GM23248 (cell line): ENCODE measurements at regions not wholly inside any gene's neighbourhood (a gene's known extent, or its start where the extent isn't known, plus 50 kb on each side); places are given as distances from the start of the nearest gene placed in this dataset.
"Not testable (repeated sequence)": the region's sequence is repeated elsewhere in the genome, so short reads cannot be mapped to it uniquely, and the experiment has no call there.

Experiments
- DNase-seq: peaks from one replicate; pipeline ENCODE4 v3.0.0-alpha.2; 2015
- H2AFZ ChIP-seq: fragments of 200-600 bp; sonication (generic); 2 replicates; pipeline ENCODE4 v1.6.1; 2016; ENCODE audit warnings: antibody characterized with exemption
- H3F3A ChIP-seq: fragments of 200-600 bp; sonication (generic); 2 replicates; pipeline ENCODE4 v1.6.1; 2016; ENCODE audit warnings: mild to moderate bottlenecking, antibody characterized with exemption, mixed run types; ENCODE audit not compliant: insufficient read depth
- H3K27ac ChIP-seq: fragments of 200-600 bp; sonication (generic); 2 replicates; pipeline ENCODE4 v1.5.1; 2016; ENCODE audit warnings: mild to moderate bottlenecking
- H3K27me3 ChIP-seq: fragments of 200-600 bp; sonication (generic); replicated peaks from 2 replicates; pipeline ENCODE4 v1.6.1; 2016; ENCODE audit warnings: mild to moderate bottlenecking; ENCODE audit not compliant: insufficient read depth
- H3K36me3 ChIP-seq: fragments of 200-600 bp; sonication (generic); 2 replicates; pipeline ENCODE4 v1.6.1; 2016; ENCODE audit warnings: low read depth, mild to moderate bottlenecking
- H3K4me1 ChIP-seq: fragments of 200-600 bp; sonication (generic); 2 replicates; pipeline ENCODE4 v1.6.1; 2016; ENCODE audit warnings: mild to moderate bottlenecking; ENCODE audit not compliant: insufficient read depth
- H3K4me2 ChIP-seq: fragments of 200-600 bp; sonication (generic); one replicate; pipeline ENCODE4 v1.6.1; 2016; ENCODE audit warnings: mild to moderate bottlenecking; ENCODE audit not compliant: unreplicated experiment
- H3K4me3 ChIP-seq: fragments of 200-600 bp; sonication (generic); 2 replicates; pipeline ENCODE4 v1.5.1; 2016; ENCODE audit warnings: mild to moderate bottlenecking
- H3K79me2 ChIP-seq: fragments of 200-600 bp; sonication (generic); 2 replicates; pipeline ENCODE4 v1.6.1; 2016; ENCODE audit warnings: mild to moderate bottlenecking; ENCODE audit not compliant: insufficient read depth
- H3K9ac ChIP-seq: fragments of 200-600 bp; sonication (generic); 2 replicates; pipeline ENCODE4 v1.6.1; 2016; ENCODE audit warnings: mild to moderate bottlenecking
- H3K9me2 ChIP-seq: fragments of 200-600 bp; sonication (generic); 2 replicates; pipeline ENCODE4 v1.6.1; 2016; ENCODE audit warnings: mixed run types, mild to moderate bottlenecking, moderate library complexity; ENCODE audit not compliant: insufficient read depth
- H3K9me3 ChIP-seq: fragments of 200-600 bp; sonication (generic); one replicate; pipeline ENCODE4 v1.6.1; 2017; ENCODE audit warnings: low read depth
- H4K20me1 ChIP-seq: fragments of 200-600 bp; sonication (generic); 2 replicates; pipeline ENCODE4 v1.6.0; 2016; ENCODE audit not compliant: insufficient read depth
- EZH2 ChIP-seq: fragments of 200-600 bp; sonication (generic); IDR thresholded peaks from 2 replicates; pipeline ENCODE4 v1.6.1; 2018; ENCODE audit warnings: antibody characterized with exemption, mild to moderate bottlenecking; ENCODE audit not compliant: insufficient read depth, poor library complexity, severe bottlenecking
- EZH2phosphoT487 ChIP-seq: fragments of 200-600 bp; sonication (generic); IDR thresholded peaks from 2 replicates; pipeline ENCODE4 v1.6.1; 2018; ENCODE audit warnings: antibody characterized with exemption, moderate library complexity, mild to moderate bottlenecking, low read depth; ENCODE audit not compliant: insufficient read depth
- WGBS, 2 experiments: methylation state at CpG; one replicate each; pipeline ENCODE4 v1.1.6; 2015 to 2017; ENCODE audit warnings: low lambda C conversion rate in 2 of 2, low coverage in 1 of 2; ENCODE audit errors: missing lambda C conversion rate in 2 of 2; 5-methylcytosine and 5-hydroxymethylcytosine counted together
- in situ Hi-C: fragments of 300-500 bp; cut with MboI; formaldehyde crosslinking; loops from 2 replicates; pipeline ENCODE4 v1.15.0; 2020

DNA sequence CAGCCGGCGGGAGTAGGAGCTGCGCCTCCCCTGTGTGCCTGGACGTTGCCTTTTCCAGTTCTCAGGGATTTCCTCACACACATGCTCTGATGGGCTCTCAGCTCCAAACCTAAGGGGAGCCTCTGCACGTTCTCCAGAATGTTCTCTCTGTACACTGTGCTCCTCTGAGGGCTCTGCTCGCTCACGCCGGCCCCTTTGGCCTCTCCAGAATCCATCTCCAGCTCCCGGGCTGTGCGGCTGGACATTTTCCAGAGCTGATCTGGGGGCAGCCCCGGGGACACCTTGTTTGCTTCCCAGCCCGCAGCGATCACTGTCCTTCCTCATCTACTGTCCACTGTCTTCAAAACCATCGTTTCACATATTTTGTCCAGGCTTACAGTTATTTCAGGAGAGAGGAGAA lies 245.4 kb upstream of the HDAC4 start:
- Histone ChIP-seq H3F3A (no peaks in the 10 kb centered on the region; the same call in 1 of the 2 replicates), H3K36me3 (no peaks in the 10 kb centered on the region), H3K4me2 (no peak overlapping the region), H3K27ac (no peak overlapping the region), H3K9me2 (no peaks in the 10 kb centered on the region), H3K27me3 (0 out of 2 replicates have a peak, but pooled peaks cover 7% of the 10 kb centered on the region), H3K4me1 (no peaks in the 10 kb centered on the region), H4K20me1 (no peaks in the 10 kb centered on the region), H3K9ac (no peak overlapping the region), H2AFZ (no peak overlapping the region), H3K9me3 (no peaks in the 10 kb centered on the region), H3K79me2 (no peaks in the 10 kb centered on the region), H3K4me3 (no peak overlapping the region)
- no peak for DNase-seq
- 59 to 63% methylated on average over 14 of the region's 14 CpGs for WGBS, 2 experiments
- in situ Hi-C loops, result no loop called here
- no peak for TF ChIP-seq EZH2
- TF ChIP-seq EZH2phosphoT487, result no peak

DNA sequence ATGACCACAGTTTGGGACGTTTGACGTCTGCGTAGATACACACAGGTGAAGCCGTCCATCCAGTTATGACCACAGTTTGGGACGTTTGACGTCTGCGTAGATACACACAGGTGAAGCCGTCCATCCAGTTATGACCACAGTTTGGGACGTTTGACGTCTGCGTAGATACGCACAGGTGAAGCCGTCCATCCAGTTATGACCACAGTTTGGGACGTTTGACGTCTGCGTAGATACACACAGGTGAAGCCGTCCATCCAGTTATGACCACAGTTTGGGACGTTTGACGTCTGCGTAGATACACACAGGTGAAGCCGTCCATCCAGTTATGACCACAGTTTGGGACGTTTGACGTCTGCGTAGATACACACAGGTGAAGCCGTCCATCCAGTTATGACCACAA lies 243.8 kb upstream of the HDAC4 start:
- H3K27me3 ChIP-seq, in situ Hi-C loops, H3K9me2 ChIP-seq, H3K4me1 ChIP-seq, H3K27ac ChIP-seq, H3K9me3 ChIP-seq, H2AFZ ChIP-seq, DNase-seq, H3K79me2 ChIP-seq, H3K4me2 ChIP-seq, H3F3A ChIP-seq, H3K9ac ChIP-seq, H3K36me3 ChIP-seq, H4K20me1 ChIP-seq, H3K4me3 ChIP-seq: not testable (repeated sequence)
- 77 to 86% methylated on average over 4 to 13 of the region's 25 CpGs for WGBS, 2 experiments

DNA sequence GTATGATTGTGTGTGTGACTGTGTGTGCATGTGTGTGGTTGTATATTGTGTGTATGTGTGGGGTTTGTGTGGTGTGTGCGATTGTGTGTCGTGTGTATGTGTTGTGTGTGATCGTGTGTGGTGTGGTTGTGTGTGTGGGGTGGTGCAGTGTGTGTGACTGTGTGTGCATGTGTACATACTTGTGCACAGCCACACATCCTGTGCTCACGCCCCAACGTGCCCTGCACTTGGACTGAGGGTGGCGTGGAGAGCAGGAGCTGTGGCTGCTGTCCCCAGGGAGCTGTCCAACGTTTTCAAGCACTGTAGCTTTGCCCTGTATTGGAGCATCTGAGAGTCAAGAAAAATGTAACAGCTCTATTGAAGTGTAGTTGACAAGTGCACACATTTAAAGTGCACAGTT lies 243.2 kb upstream of the HDAC4 start:
- H3K36me3 ChIP-seq, result no peaks in the 10 kb centered on the region
- no peaks in the 10 kb centered on the region for H4K20me1 ChIP-seq
- WGBS, 2 experiments, result 45 to 46% methylated on average over 7 of the region's 7 CpGs
- no peaks in the 10 kb centered on the region for H3K9me2 ChIP-seq
- H3F3A ChIP-seq, result no peaks in the 10 kb centered on the region; the same call in 1 of the 2 replicates
- H3K9ac ChIP-seq, result no peak overlapping the region
- H3K4me2 ChIP-seq, result no peak overlapping the region
- in situ Hi-C loops, result no loop called here
- no peak overlapping the region for H2AFZ ChIP-seq
- TF ChIP-seq EZH2phosphoT487, result no peak
- TF ChIP-seq EZH2, result no peak
- H3K9me3 ChIP-seq, result no peaks in the 10 kb centered on the region
- no peak overlapping the region for H3K4me3 ChIP-seq
- H3K27me3 ChIP-seq, result no peaks in the 10 kb centered on the region; the same call in 1 of the 2 replicates
- H3K79me2 ChIP-seq, result no peaks in the 10 kb centered on the region
- no peak overlapping the region for H3K27ac ChIP-seq
- peak; percentile 61 for DNase-seq
- no peaks in the 10 kb centered on the region for H3K4me1 ChIP-seq

DNA sequence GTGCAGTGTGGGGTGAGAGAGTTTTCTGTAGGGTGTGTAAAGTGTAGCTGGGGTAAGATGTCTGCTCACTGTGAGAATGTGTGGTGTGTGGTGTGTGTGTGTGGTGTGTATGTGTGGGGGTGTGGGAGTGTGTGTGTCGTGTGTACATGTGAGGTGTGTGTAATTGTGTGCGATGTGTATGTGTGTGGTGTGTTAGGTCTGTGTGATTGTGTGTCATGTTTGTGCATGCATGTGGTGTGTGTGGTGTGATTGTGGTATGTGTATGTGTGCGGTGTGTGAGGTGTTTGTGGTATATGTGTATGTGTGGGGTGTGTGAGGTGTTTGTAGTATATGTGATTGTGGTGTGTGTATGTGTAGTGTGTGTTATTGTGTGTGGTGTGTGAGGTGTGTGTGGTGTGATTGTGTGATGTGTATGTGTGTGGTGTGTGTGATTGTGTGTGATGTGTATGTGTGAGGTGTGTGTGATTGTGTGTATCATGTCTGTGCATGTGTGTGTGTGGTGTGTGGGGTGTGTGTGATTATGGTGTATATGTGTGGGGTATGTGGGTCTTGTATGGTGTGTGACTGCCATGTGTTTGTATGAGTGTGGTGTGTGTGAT lies 241.7 kb upstream of the HDAC4 start:
- Histone ChIP-seq H3K4me1 (no peaks in the 10 kb centered on the region), H3K4me2 (no peak overlapping the region), H3F3A (no peaks in the 10 kb centered on the region; the same call in 1 of the 2 replicates), H4K20me1 (no peaks in the 10 kb centered on the region), H3K4me3 (no peak overlapping the region), H3K79me2 (no peaks in the 10 kb centered on the region), H3K9me2 (no peaks in the 10 kb centered on the region), H3K9me3 (no peaks in the 10 kb centered on the region), H2AFZ (no peak overlapping the region), H3K36me3 (no peaks in the 10 kb centered on the region), H3K9ac (no peak overlapping the region), H3K27ac (no peak overlapping the region), H3K27me3 (no peaks in the 10 kb centered on the region; the same call in 1 of the 2 replicates)
- 70 to 74% methylated on average over 3 of the region's 3 CpGs for WGBS, 2 experiments
- no peak for TF ChIP-seq EZH2
- no peak for TF ChIP-seq EZH2phosphoT487
- DNase-seq, result no peak
- in situ Hi-C loops, result no loop called here

DNA sequence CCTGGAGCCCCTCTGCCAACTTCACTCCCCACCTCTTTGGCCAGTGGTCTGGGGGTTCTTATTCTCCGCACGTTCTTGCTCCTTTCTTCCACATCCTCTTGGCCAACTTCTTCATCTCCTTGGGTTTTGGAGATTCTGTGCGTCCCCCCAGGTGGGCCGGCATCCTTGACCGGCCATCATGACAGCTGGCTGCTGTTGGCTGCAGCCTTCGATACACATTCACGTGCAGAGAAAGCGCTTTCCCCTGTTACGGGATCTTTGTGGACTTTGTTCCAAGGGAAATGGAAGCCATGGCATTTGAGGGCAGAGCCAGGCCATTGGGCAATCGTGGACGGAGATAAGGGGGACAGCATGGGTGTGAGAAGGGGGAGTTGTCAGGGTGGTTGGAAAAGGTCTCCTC lies 241.1 kb upstream of the HDAC4 start:
- in situ Hi-C loops, H3K9me3 ChIP-seq, H3K27me3 ChIP-seq, H3K4me1 ChIP-seq, DNase-seq, H3K36me3 ChIP-seq, H2AFZ ChIP-seq, H3K27ac ChIP-seq, H3K4me2 ChIP-seq, H3K9me2 ChIP-seq, H4K20me1 ChIP-seq, H3K9ac ChIP-seq, H3K4me3 ChIP-seq, H3K79me2 ChIP-seq, H3F3A ChIP-seq: not testable (repeated sequence)
- WGBS, 2 experiments, result 57 to 65% methylated on average over 11 of the region's 11 CpGs
